Cardiac muscle cell (in vitro differentiated cells and primary cell): ENCODE measurements at regions not wholly inside any gene's neighbourhood (a gene's known extent, or its start where the extent isn't known, plus 50 kb on each side); places are given as distances from the start of the nearest gene placed in this dataset.

Experiments used
- DNase-seq, 2 donors: peaks; one replicate each; pipeline versions ENCODE4 v3.0.0 to v3.0.0-alpha.2; 2010 to 2017; ENCODE audit warnings: low read depth in 1 of 2, low spot score in 1 of 2
- H3K27ac ChIP-seq: fragments of 200-600 bp; sonication (generic); 2 replicates; pipeline ENCODE4 v1.5.1; 2016
- H3K27me3 ChIP-seq: fragments of 200-600 bp; sonication (generic); 2 replicates; pipeline ENCODE4 v1.6.0; 2016; ENCODE audit warnings: control low read depth
- H3K36me3 ChIP-seq: fragments of 200-600 bp; sonication (generic); 2 replicates; pipeline ENCODE4 v1.5.1; 2016; ENCODE audit warnings: control low read depth
- H3K4me1 ChIP-seq: fragments of 200-600 bp; sonication (generic); 2 replicates; pipeline ENCODE4 v1.8.1; 2017; ENCODE audit warnings: low read depth, mild to moderate bottlenecking, mixed run types
- H3K4me3 ChIP-seq: fragments of 200-600 bp; sonication (generic); 2 replicates; pipeline ENCODE4 v1.5.1; 2016; ENCODE audit warnings: mild to moderate bottlenecking
- H3K9me3 ChIP-seq: fragments of 200-600 bp; sonication (generic); 2 replicates; pipeline ENCODE4 v1.5.1; 2017; ENCODE audit warnings: low read depth, mild to moderate bottlenecking, control low read depth
- CTCF ChIP-seq: IDR thresholded peaks from 2 replicates; pipeline ENCODE4 v1.5.1; 2012; ENCODE audit warnings: low read depth, mild to moderate bottlenecking, low read length

DNA sequence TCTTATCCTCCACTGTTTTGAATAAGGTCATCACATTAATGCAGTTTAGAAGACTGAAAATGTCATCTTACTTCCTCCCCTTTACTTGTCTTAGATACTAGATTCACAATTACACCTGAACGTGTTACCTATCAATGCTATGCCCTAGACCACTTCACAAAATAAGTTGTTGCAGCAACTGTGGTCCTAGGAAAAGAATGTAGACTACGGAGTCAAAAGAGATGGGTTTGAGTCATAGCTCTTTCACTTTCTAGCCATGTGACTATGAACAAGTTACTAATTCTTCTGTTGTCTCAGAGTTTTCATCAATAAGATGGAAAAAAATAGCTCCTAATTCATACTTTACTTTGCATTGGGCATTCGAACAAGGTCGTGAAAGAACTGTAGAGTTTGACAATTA, 164.3 kb upstream of the PREP start:
- Histone ChIP-seq H3K36me3 (no peaks in the 10 kb centered on the region), H3K27ac (no peak overlapping the region), H3K9me3 (no peaks in the 10 kb centered on the region), H3K4me1 (peaks cover 19% of the 10 kb centered on the region), H3K27me3 (no peaks in the 10 kb centered on the region), H3K4me3 (no peak overlapping the region)
- no peak for DNase-seq
- no peak for TF ChIP-seq CTCF

DNA sequence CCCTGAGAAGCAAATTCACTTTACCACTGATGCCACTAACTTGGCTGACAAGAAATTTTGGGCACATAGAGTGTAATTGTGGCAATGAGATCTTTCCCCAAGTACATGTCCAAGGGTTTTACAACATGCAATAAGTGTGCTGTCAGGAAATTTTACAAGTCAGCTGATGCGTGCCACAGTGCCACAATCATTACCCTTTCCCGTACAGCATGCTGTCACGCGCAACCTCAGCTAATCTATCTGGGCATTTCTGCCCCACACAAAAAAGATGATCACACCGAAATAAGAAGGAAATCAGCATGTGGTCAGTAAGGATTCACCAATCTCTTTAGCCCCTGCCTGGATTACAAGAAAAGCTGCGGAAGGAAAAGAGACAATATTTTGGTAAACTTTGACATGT, 163.6 kb upstream of the PREP start:
- peaks cover 19% of the 10 kb centered on the region for H3K4me1 ChIP-seq
- H3K9me3 ChIP-seq = no peaks in the 10 kb centered on the region
- H3K27me3 ChIP-seq = no peaks in the 10 kb centered on the region
- TF ChIP-seq CTCF = no peak
- DNase-seq = no peak
- no peak overlapping the region for H3K27ac ChIP-seq
- no peak overlapping the region for H3K4me3 ChIP-seq
- no peaks in the 10 kb centered on the region for H3K36me3 ChIP-seq

- peaks cover 2% of the 10 kb centered on the region for H3K4me1 ChIP-seq
- H3K27me3 ChIP-seq = no peaks in the 10 kb centered on the region
- TF ChIP-seq CTCF = no peak
- H3K9me3 ChIP-seq = no peaks in the 10 kb centered on the region
- H3K27ac ChIP-seq = no peak overlapping the region
- DNase-seq = no peak
- H3K36me3 ChIP-seq = no peaks in the 10 kb centered on the region
- no peak overlapping the region for H3K4me3 ChIP-seq
Measured at GRCh38 chr6:105564121-105564902, 161.4 kb upstream of the PREP start.

GRCh38 chr6:105562027-105562426, 159.1 kb upstream of the PREP start:
- no peak overlapping the region for H3K4me3 ChIP-seq
- no peak for DNase-seq
- no peaks in the 10 kb centered on the region for H3K9me3 ChIP-seq
- TF ChIP-seq CTCF = no peak
- H3K27ac ChIP-seq = no peak overlapping the region
- no peaks in the 10 kb centered on the region for H3K27me3 ChIP-seq
- no peaks in the 10 kb centered on the region for H3K36me3 ChIP-seq
- H3K4me1 ChIP-seq = no peaks in the 10 kb centered on the region

- no peaks in the 10 kb centered on the region for H3K27me3 ChIP-seq
- no peak overlapping the region for H3K4me3 ChIP-seq
- no peak for TF ChIP-seq CTCF
- no peak for DNase-seq
- H3K9me3 ChIP-seq = no peaks in the 10 kb centered on the region
- H3K4me1 ChIP-seq = no peaks in the 10 kb centered on the region
- H3K27ac ChIP-seq = no peak overlapping the region
- no peaks in the 10 kb centered on the region for H3K36me3 ChIP-seq
Measured at GRCh38 chr6:105561486-105561885, 158.6 kb upstream of the PREP start.
